ENCODE measurements at regions not wholly inside any gene's neighbourhood (a gene's known extent, or its start where the extent isn't known, plus 50 kb on each side); places are given as distances from the start of the nearest gene placed in this dataset.

- no peak for TF ChIP-seq CTCF (IDR thresholded peaks at IDR 0.05)
- no peak for TF ChIP-seq EP300 (IDR thresholded peaks at IDR 0.05)
Observed at GRCh38 chr2:175872005-175872348, 130.1 kb downstream of the LNPK start.
